H1 (cell line): ENCODE measurements at regions not wholly inside any gene's neighbourhood (a gene's known extent, or its start where the extent isn't known, plus 50 kb on each side); places are given as distances from the start of the nearest gene placed in this dataset.
"Not testable (repeated sequence)": the region's sequence is repeated elsewhere in the genome, so short reads cannot be mapped to it uniquely, and the experiment has no call there.

Experiments
- CTCF ChIA-PET: fragments of 300-600 bp; sonication (Branson Sonifier 250); formaldehyde crosslinking; loops from one replicate; lab custom pipeline; 2021; ENCODE audit not compliant: partially characterized antibody; lab: Charles Lee
- POLR2A ChIA-PET: fragments of 300-600 bp; sonication (Branson Sonifier 250); formaldehyde crosslinking; loops from one replicate; lab custom pipeline; 2021; ENCODE audit warnings: inconsistent platforms; ENCODE audit not compliant: partially characterized antibody; lab: Charles Lee
- DNase-seq, 2 experiments: peaks; one replicate each; pipeline versions ENCODE4 v3.0.0 to v3.0.0-alpha.2; 2010 to 2022; ENCODE audit warnings: low spot score in 2 of 2, low read depth in 1 of 2, mixed read lengths in 1 of 2
- FAIRE-seq: peaks from 2 replicates; lab custom pipeline; 2011; peaks lifted over from hg19 to GRCh38; lab: Jason Lieb, UNC
- H2AFZ ChIP-seq: 2 replicates; pipeline ENCODE4 v1.8.1; 2012; ENCODE audit warnings: low read length, inconsistent platforms
- H2AK5ac ChIP-seq: 2 replicates; pipeline ENCODE4 v1.6.1; 2013; ENCODE audit warnings: low read depth, low read length
- H2BK120ac ChIP-seq: replicated peaks from 2 replicates; pipeline ENCODE3; 2013; ENCODE audit warnings: low read depth, low read length, inconsistent platforms
- H2BK12ac ChIP-seq: 2 replicates; pipeline ENCODE4 v1.6.1; 2013; ENCODE audit warnings: low read depth, low read length
- H2BK15ac ChIP-seq: 2 replicates; pipeline ENCODE4 v1.6.1; 2013; ENCODE audit warnings: low read length
- H2BK20ac ChIP-seq: 2 replicates; pipeline ENCODE4 v1.6.1; 2013; ENCODE audit warnings: low read length
- H2BK5ac ChIP-seq: 2 replicates; pipeline ENCODE4 v1.6.1; 2013; ENCODE audit warnings: low read depth, low read length
- H3K14ac ChIP-seq: 2 replicates; pipeline ENCODE4 v1.6.1; 2013; ENCODE audit warnings: inconsistent platforms; ENCODE audit not compliant: insufficient read length
- H3K18ac ChIP-seq: 2 replicates; pipeline ENCODE4 v1.6.1; 2013; ENCODE audit warnings: low read length; ENCODE audit errors: extremely low read depth
- H3K23ac ChIP-seq: 2 replicates; pipeline ENCODE4 v1.6.1; 2013; ENCODE audit warnings: inconsistent platforms; ENCODE audit not compliant: insufficient read length
- H3K23me2 ChIP-seq: 2 replicates; pipeline ENCODE4 v1.6.1; 2013; ENCODE audit warnings: low read depth, low read length
- H3K27ac ChIP-seq: 2 replicates; pipeline ENCODE4 v1.6.1; 2011; ENCODE audit warnings: low read depth, low read length, inconsistent platforms
- H3K27me3 ChIP-seq, 4 experiments: replicated peaks in 1 of 4; 1 replicate in 1 of 4; 2 replicates in 3 of 4; pipeline versions ENCODE4 v1.6.1 to v1.8.1; 2011 to 2013; ENCODE audit warnings: low read length in 3 of 4, mild to moderate bottlenecking in 3 of 4, inconsistent platforms in 2 of 4, mixed read lengths in 2 of 4, moderate library complexity in 1 of 4; ENCODE audit not compliant: control insufficient read depth in 3 of 4, insufficient read depth in 3 of 4; ENCODE audit errors: extremely low read depth in 1 of 4
- H3K36me3 ChIP-seq, 4 experiments: 2 replicates each; pipeline versions ENCODE4 v1.6.1 to v1.8.1; 2011 to 2013; ENCODE audit warnings: mild to moderate bottlenecking in 4 of 4, low read length in 3 of 4, moderate library complexity in 2 of 4, control low read depth in 1 of 4, inconsistent platforms in 1 of 4; ENCODE audit not compliant: insufficient read depth in 4 of 4, control insufficient read depth in 2 of 4
- H3K4ac ChIP-seq: replicated peaks from 2 replicates; pipeline ENCODE3; 2013; ENCODE audit warnings: low read length, low read depth, mixed read lengths, inconsistent platforms; ENCODE audit not compliant: insufficient read length
- H3K4me1 ChIP-seq, 4 experiments: replicated peaks in 1 of 4; 1 replicate in 1 of 4; 2 replicates in 3 of 4; pipeline versions ENCODE4 v1.6.1 to v1.8.1; 2011 to 2013; ENCODE audit warnings: low read length in 3 of 4, inconsistent platforms in 2 of 4, mixed read lengths in 1 of 4; ENCODE audit not compliant: insufficient read depth in 4 of 4, control insufficient read depth in 3 of 4
- H3K4me2 ChIP-seq, 2 experiments: 2 replicates each; pipeline versions ENCODE4 v1.6.1 to v1.8.1; 2011 to 2013; ENCODE audit warnings: low read depth in 2 of 2, low read length in 2 of 2, control low read depth in 1 of 2, inconsistent platforms in 1 of 2, mild to moderate bottlenecking in 1 of 2; ENCODE audit not compliant: insufficient read depth in 1 of 2
- H3K4me3 ChIP-seq, 4 experiments: fragments of 200-600, 300-600 bp in 1 of 4; sonication (generic), shearing (Covaris generic), sonication (Bioruptor Twin) in 1 of 4; 2 replicates each; pipeline versions ENCODE4 v1.5.1 to v1.8.1; 2011 to 2016; ENCODE audit warnings: low read length in 4 of 4, low read depth in 3 of 4, control low read depth in 2 of 4, inconsistent platforms in 2 of 4, mild to moderate bottlenecking in 2 of 4, mixed read lengths in 1 of 4, moderate library complexity in 1 of 4; ENCODE audit not compliant: insufficient read depth in 2 of 4; ENCODE audit errors: extremely low read depth in 1 of 4
- H3K56ac ChIP-seq: replicated peaks from 2 replicates; pipeline ENCODE3; 2013; ENCODE audit warnings: low read depth, mild to moderate bottlenecking, mixed read lengths, low read length, inconsistent platforms; ENCODE audit not compliant: insufficient read length
- H3K79me1 ChIP-seq: 2 replicates; pipeline ENCODE4 v1.6.1; 2013; ENCODE audit warnings: low read depth, low read length, control low read depth
- H3K79me2 ChIP-seq, 2 experiments: 2 replicates each; pipeline versions ENCODE4 v1.6.1 to v1.8.1; 2012 to 2013; ENCODE audit warnings: low read length in 2 of 2, mild to moderate bottlenecking in 2 of 2, inconsistent platforms in 1 of 2; ENCODE audit not compliant: insufficient read depth in 2 of 2, control insufficient read depth in 1 of 2
- H3K9ac ChIP-seq, 4 experiments: replicated peaks in 1 of 4; 1 replicate in 1 of 4; 2 replicates in 3 of 4; pipeline versions ENCODE4 v1.6.1 to v1.8.1; 2011 to 2013; ENCODE audit warnings: low read depth in 3 of 4, low read length in 3 of 4, control low read depth in 2 of 4, mild to moderate bottlenecking in 2 of 4, moderate library complexity in 2 of 4, inconsistent platforms in 1 of 4; ENCODE audit errors: extremely low read depth in 1 of 4
- H3K9me3 ChIP-seq, 2 experiments: 2 replicates each; pipeline versions ENCODE4 v1.6.1 to v1.8.1; 2012 to 2013; ENCODE audit warnings: mild to moderate bottlenecking in 2 of 2, moderate library complexity in 2 of 2, control low read depth in 1 of 2, inconsistent platforms in 1 of 2, low read depth in 1 of 2, low read length in 1 of 2, mixed read lengths in 1 of 2; ENCODE audit not compliant: insufficient read depth in 2 of 2
- H4K20me1 ChIP-seq, 2 experiments: replicated peaks in 1 of 2; 2 replicates each; pipeline versions ENCODE3 to v1.8.1; 2011 to 2013; ENCODE audit warnings: inconsistent platforms in 2 of 2, low read length in 2 of 2, mild to moderate bottlenecking in 1 of 2; ENCODE audit not compliant: insufficient read depth in 2 of 2, control insufficient read depth in 1 of 2
- H4K5ac ChIP-seq: 2 replicates; pipeline ENCODE4 v1.6.1; 2013; ENCODE audit warnings: low read length, low read depth, mixed read lengths, inconsistent platforms; ENCODE audit not compliant: insufficient read length
- H4K8ac ChIP-seq: 2 replicates; pipeline ENCODE4 v1.8.0; 2013; ENCODE audit warnings: mild to moderate bottlenecking, moderate library complexity, low read length, inconsistent platforms; ENCODE audit not compliant: insufficient read depth; ENCODE audit errors: extremely low read depth
- H4K91ac ChIP-seq: replicated peaks from 2 replicates; pipeline ENCODE3; 2013; ENCODE audit warnings: low read length, mixed read lengths, inconsistent platforms; ENCODE audit not compliant: insufficient read length
- WGBS, 2 experiments: shearing (Covaris generic) in 1 of 2; methylation state at CpG; one replicate each; pipeline versions ENCODE4 v1.1.6 to v1.1.7; 2013 to 2015; ENCODE audit warnings: low lambda C conversion rate in 2 of 2, mixed read lengths in 2 of 2, inconsistent platforms in 1 of 2, low coverage in 1 of 2, missing lambda C conversion rate in 1 of 2; ENCODE audit not compliant: insufficient replicate concordance in 2 of 2, insufficient coverage in 1 of 2, insufficient read length in 1 of 2; ENCODE audit errors: extremely low coverage in 1 of 2, missing lambda C conversion rate in 1 of 2; 5-methylcytosine and 5-hydroxymethylcytosine counted together

- H3K9me3 ChIP-seq, H2AK5ac ChIP-seq, H4K91ac ChIP-seq, H3K79me1 ChIP-seq, POLR2A ChIA-PET, H3K4me2 ChIP-seq, H2BK15ac ChIP-seq, H3K9ac ChIP-seq, FAIRE-seq, H2BK120ac ChIP-seq, DNase-seq, H3K4me1 ChIP-seq, H4K5ac ChIP-seq, H4K20me1 ChIP-seq, H4K8ac ChIP-seq, H3K56ac ChIP-seq, H3K4ac ChIP-seq, H3K79me2 ChIP-seq, H2AFZ ChIP-seq, H3K4me3 ChIP-seq, H3K27ac ChIP-seq, H2BK12ac ChIP-seq, H3K27me3 ChIP-seq, H2BK5ac ChIP-seq, CTCF ChIA-PET, H3K36me3 ChIP-seq, H3K14ac ChIP-seq, H3K23ac ChIP-seq, H3K18ac ChIP-seq, H2BK20ac ChIP-seq, H3K23me2 ChIP-seq: not testable (repeated sequence)
- WGBS, 2 experiments = 83% methylated on average over 3 of the region's 3 CpGs; no CpG with 5 or more reads in 1 of the 2 experiments
These were observed 261.6 kb downstream of the SV2B start for GRCh38 chr15:91361696-91362095.
